Neutrophil (primary cell): ENCODE measurements at regions not wholly inside any gene's neighbourhood (a gene's known extent, or its start where the extent isn't known, plus 50 kb on each side); places are given as distances from the start of the nearest gene placed in this dataset.

Experiments used
- H3K27ac ChIP-seq: fragments of 200-600 bp; sonication (generic); 2 replicates; pipeline ENCODE4 v1.5.1; 2016; ENCODE audit warnings: mild to moderate bottlenecking, moderate library complexity
- H3K27me3 ChIP-seq: fragments of 200-600 bp; sonication (generic); 2 replicates; pipeline ENCODE4 v1.6.0; 2016; ENCODE audit warnings: mild to moderate bottlenecking
- H3K36me3 ChIP-seq: fragments of 200-600 bp; sonication (generic); 2 replicates; pipeline ENCODE4 v1.5.1; 2017
- H3K4me1 ChIP-seq, 2 experiments: fragments of 200-600 bp in 1 of 2; sonication (generic) in 1 of 2; 1 replicate in 1 of 2; 2 replicates in 1 of 2; pipeline versions ENCODE4 v1.5.1 to v1.6.1; 2013 to 2016; ENCODE audit warnings: low read depth in 1 of 2, low read length in 1 of 2, mild to moderate bottlenecking in 1 of 2, moderate library complexity in 1 of 2; ENCODE audit not compliant: control insufficient read depth in 1 of 2, insufficient read depth in 1 of 2
- H3K4me3 ChIP-seq, 2 experiments: fragments of 200-600 bp in 1 of 2; sonication (generic) in 1 of 2; 1 replicate in 1 of 2; 2 replicates in 1 of 2; pipeline ENCODE4 v1.5.1; 2013 to 2016; ENCODE audit warnings: low read depth in 1 of 2, low read length in 1 of 2, mild to moderate bottlenecking in 1 of 2, moderate library complexity in 1 of 2
- H3K9me3 ChIP-seq: fragments of 200-600 bp; sonication (generic); 2 replicates; pipeline ENCODE4 v1.5.1; 2016
- TF ChIP-seq, protein P1 (sequence below): fragments of 200-600 bp; sonication (generic); IDR thresholded peaks from 2 replicates; pipeline ENCODE4 v1.5.1; 2016; ENCODE audit warnings: antibody characterized with exemption

DNA sequence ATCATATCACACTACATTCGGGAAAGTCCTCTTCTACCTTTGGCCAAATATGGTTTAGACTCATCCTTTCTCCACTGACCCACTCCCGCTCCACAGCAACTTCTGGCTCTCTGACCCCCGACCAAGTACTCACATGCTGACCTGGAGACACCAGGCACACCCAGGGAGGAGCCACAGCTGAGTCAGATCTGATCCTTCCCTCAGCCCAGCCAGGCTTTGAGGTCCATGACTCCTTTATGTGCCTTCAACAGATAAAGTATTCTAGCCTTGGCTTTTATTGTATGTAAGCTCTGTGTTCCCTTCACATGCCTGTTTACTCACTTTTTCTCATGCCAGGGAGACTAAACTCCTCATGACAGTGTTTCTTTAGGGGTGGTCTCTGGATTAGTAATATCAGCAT is 166.9 kb upstream of the UMPS start:
- no peaks in the 10 kb centered on the region for H3K4me1 ChIP-seq

DNA sequence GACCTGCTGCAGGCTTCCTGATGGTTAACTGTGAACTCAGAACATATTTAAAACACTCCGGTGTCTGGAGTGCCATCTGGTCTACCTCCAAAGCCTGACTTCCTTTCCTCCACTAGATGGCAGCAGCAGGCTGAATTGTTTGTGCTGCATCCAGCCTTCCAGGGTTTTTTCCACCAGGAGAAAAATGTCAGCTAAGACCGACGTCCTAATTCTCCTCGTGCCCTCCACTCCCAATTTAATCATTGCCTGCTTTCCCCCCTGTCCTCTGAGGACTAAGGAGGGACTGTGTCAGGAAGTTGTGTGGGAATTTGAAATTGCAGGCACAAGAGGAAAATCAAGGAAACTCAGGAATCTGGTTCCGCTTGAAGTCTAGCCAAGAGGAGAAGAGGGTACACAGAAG is 165.2 kb upstream of the UMPS start:
- Histone ChIP-seq H3K9me3 (no peaks in the 10 kb centered on the region), H3K27ac (no peak overlapping the region), H3K4me3 (no peak overlapping the region), H3K27me3 (no peaks in the 10 kb centered on the region), H3K4me1 (no peaks in the 10 kb centered on the region), H3K36me3 (no peaks in the 10 kb centered on the region)
- TF ChIP-seq, protein P1, sequence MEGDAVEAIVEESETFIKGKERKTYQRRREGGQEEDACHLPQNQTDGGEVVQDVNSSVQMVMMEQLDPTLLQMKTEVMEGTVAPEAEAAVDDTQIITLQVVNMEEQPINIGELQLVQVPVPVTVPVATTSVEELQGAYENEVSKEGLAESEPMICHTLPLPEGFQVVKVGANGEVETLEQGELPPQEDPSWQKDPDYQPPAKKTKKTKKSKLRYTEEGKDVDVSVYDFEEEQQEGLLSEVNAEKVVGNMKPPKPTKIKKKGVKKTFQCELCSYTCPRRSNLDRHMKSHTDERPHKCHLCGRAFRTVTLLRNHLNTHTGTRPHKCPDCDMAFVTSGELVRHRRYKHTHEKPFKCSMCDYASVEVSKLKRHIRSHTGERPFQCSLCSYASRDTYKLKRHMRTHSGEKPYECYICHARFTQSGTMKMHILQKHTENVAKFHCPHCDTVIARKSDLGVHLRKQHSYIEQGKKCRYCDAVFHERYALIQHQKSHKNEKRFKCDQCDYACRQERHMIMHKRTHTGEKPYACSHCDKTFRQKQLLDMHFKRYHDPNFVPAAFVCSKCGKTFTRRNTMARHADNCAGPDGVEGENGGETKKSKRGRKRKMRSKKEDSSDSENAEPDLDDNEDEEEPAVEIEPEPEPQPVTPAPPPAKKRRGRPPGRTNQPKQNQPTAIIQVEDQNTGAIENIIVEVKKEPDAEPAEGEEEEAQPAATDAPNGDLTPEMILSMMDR, result no peak

More for the DNA sequence above, 166.9 kb upstream of the UMPS start:
- H3K4me3 ChIP-seq, result no peak overlapping the region
- H3K27me3 ChIP-seq, result no peaks in the 10 kb centered on the region
- TF ChIP-seq, protein P1, result no peak
- no peak overlapping the region for H3K27ac ChIP-seq
- no peaks in the 10 kb centered on the region for H3K9me3 ChIP-seq
- no peaks in the 10 kb centered on the region for H3K36me3 ChIP-seq

DNA sequence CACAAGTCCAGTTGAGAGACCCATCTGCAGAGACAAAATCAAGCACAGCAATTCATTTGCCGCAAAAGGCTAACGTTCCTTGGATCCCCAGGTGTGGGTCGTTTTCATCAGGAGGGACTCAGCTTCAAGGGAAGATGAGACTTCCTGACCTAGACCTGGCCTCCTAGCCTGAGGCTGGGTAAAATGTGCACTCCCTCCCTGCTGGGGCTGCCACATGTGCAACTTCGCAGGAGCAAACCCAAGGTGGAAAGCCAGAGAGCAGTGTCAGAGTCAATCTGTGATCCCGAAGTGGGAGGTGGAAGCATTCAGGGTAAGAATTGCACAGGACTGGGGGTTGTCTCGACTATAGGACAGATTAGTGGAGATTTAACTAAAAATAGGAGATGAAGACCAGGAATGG is 164.7 kb upstream of the UMPS start:
- no peak overlapping the region for H3K27ac ChIP-seq
- TF ChIP-seq, protein P1, result no peak
- H3K27me3 ChIP-seq, result no peaks in the 10 kb centered on the region
- H3K4me1 ChIP-seq, result no peaks in the 10 kb centered on the region
- no peaks in the 10 kb centered on the region for H3K36me3 ChIP-seq
- no peaks in the 10 kb centered on the region for H3K9me3 ChIP-seq
- no peak overlapping the region for H3K4me3 ChIP-seq

DNA sequence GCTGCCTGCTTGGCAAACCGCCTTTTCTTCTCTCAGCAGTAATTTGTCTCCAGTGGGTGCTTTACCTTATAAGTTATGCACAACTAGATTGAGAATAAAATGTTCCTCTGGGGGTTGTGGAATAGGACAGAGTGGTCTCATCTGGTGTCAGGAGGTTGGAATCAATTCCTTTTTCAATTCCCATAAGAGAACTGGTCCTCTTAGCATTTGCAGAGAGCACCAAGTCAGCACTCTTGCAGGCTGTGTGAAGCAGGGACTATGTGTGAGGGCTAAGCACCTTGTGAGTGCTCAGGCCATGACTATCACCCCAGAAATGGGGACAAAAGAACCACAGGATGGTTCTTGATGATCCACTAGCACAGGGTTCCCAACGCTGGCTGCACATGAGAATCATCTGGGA is 163.6 kb upstream of the UMPS start:
- H3K36me3 ChIP-seq, result no peaks in the 10 kb centered on the region
- TF ChIP-seq, protein P1, result no peak
- H3K4me3 ChIP-seq, result no peak overlapping the region
- H3K4me1 ChIP-seq, result no peaks in the 10 kb centered on the region
- H3K27ac ChIP-seq, result no peak overlapping the region
- H3K27me3 ChIP-seq, result no peaks in the 10 kb centered on the region
- no peaks in the 10 kb centered on the region for H3K9me3 ChIP-seq

DNA sequence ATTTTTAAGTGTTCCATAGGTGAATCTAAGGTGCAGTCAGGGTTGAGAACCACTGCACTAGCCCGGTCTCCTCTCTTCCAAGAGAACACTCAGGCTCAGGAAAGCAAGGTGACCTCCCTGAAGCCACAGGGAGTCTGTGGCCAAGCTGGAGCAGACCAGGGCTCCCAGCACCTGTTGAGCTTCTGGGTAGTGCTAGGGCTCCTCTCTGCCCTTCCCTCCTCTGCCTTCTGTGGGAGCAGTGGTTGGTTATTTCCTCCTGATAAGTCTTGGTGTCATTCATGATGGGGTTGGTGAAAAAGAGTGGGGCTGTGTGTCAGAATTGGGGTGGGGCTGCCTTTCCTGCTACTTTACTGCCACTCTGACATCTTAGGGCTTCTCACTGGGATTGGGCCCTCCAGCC is 163.1 kb upstream of the UMPS start:
- TF ChIP-seq, protein P1, result no peak
- no peaks in the 10 kb centered on the region for H3K9me3 ChIP-seq
- no peaks in the 10 kb centered on the region for H3K4me1 ChIP-seq
- no peak overlapping the region for H3K4me3 ChIP-seq
- H3K27ac ChIP-seq, result no peak overlapping the region
- no peaks in the 10 kb centered on the region for H3K27me3 ChIP-seq
- H3K36me3 ChIP-seq, result no peaks in the 10 kb centered on the region

DNA sequence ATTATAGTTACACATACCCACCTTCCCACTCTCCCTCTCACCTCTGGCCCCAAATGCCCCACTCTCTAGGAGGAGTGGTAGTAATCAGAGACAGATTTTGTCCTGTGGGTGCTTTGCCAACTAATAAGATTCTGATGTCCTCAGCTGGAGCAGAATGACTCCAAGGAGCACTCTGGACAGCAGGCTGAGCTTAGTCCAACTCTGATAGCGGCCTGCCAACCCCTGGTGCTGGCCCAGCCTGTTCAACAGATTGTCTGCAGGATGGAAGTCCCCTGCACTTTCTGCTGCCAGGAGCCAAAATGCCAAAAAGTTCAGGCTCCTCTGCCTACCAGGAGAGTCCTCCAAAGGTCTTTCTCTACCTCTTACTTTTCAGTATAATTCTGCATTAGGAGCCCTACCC is 160.5 kb upstream of the UMPS start:
- H3K4me1 ChIP-seq, result no peaks in the 10 kb centered on the region
- TF ChIP-seq, protein P1, result no peak
- no peaks in the 10 kb centered on the region for H3K36me3 ChIP-seq
- H3K27ac ChIP-seq, result no peak overlapping the region
- no peaks in the 10 kb centered on the region for H3K27me3 ChIP-seq
- no peaks in the 10 kb centered on the region for H3K9me3 ChIP-seq
- H3K4me3 ChIP-seq, result no peak overlapping the region
